ENCODE measurements at regions not wholly inside any gene's neighbourhood (a gene's known extent, or its start where the extent isn't known, plus 50 kb on each side); places are given as distances from the start of the nearest gene placed in this dataset.

DNA sequence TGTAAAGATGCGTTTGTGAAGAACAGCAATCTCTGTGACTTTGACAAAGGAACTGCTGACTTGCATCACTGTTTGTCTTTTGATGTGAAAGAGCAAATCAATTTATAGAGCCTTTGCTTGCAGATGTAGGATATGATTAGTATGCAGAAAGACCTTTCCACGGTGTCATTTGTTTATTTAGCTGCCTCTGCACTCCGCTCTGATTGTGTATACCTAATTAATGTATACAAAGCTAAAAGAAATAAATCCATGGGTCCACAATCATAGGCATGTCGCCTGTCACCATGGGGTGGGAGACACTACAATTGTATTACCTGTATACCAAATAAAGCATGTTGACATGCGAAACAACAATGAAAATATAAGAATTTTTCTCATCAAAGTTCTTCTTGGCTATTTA lies 410.7 kb downstream of the MZT1 start:
- Histone ChIP-seq H3K9me2 (no peaks in the 10 kb centered on the region), H3K9ac (no peak overlapping the region), H4K20me1 (ENCODE audit: insufficient read depth) (no peaks in the 10 kb centered on the region), H3K4me1 (ENCODE audit: control insufficient read depth in 1 of 2, insufficient read depth in 2 of 2, low read depth in 1 of 2, low read length in 1 of 2) (no peaks in the 10 kb centered on the region; a peak in 2 of 4 replicates), H3K4me3 (ENCODE audit: low read depth in 2 of 2, low read length in 1 of 2) (no peak overlapping the region), H3K27ac (ENCODE audit: low read depth in 2 of 2, low read length in 1 of 2) (no peak overlapping the region), H3K4me2 (no peak overlapping the region), H3K9me3 (no peaks in the 10 kb centered on the region), H3K36me3 (replicated peaks in 1 of 2; ENCODE audit: control insufficient read depth in 1 of 2, insufficient read depth in 2 of 2, low read length in 1 of 2) (no peaks in the 10 kb centered on the region), H3K79me2 (ENCODE audit: insufficient read depth) (no peaks in the 10 kb centered on the region), H2AFZ (ENCODE audit: low read depth) (no peak overlapping the region), H3F3A (replicated peaks; ENCODE audit: insufficient read depth) (no peaks in the 10 kb centered on the region), H3K27me3 (ENCODE audit: insufficient read depth) (no peaks in the 10 kb centered on the region)
- WGBS (ENCODE audit: low lambda C conversion rate): 53% methylated on average over 5 of the region's 5 CpGs
- TF ChIP-seq NRF1 (IDR thresholded peaks at IDR 0.05; ENCODE audit: low read depth, low read length) (no peak), TCF12 (IDR thresholded peaks at IDR 0.05) (no peak), ELF1 (IDR thresholded peaks at IDR 0.05) (no peak), TAF1 (IDR thresholded peaks at IDR 0.05; ENCODE audit: borderline replicate concordance, low read depth, low read length) (no peak), RXRA (IDR thresholded peaks at IDR 0.05; ENCODE audit: borderline replicate concordance, low read depth) (no peak), POLR2AphosphoS5 (IDR thresholded peaks at IDR 0.05; ENCODE audit: low read depth, low read length) (no peak), FOSL2 (IDR thresholded peaks at IDR 0.05; ENCODE audit: borderline replicate concordance, low read depth) (no peak), GATA2 (CRISPR knock-in tag; IDR thresholded peaks at IDR 0.05) (no peak), JUND (IDR thresholded peaks at IDR 0.05) (no peak), YY1 (IDR thresholded peaks at IDR 0.05; ENCODE audit: low read depth) (no peak), EZH2phosphoT487 (IDR thresholded peaks at IDR 0.05; ENCODE audit: borderline replicate concordance, low read depth) (no peak), RAD21 (IDR thresholded peaks at IDR 0.05; ENCODE audit: low read length) (no peak), NFIC (IDR thresholded peaks at IDR 0.05; ENCODE audit: borderline replicate concordance) (no peak), TEAD4 (IDR thresholded peaks at IDR 0.05; ENCODE audit: borderline replicate concordance, insufficient read depth) (no peak), CHD2 (IDR thresholded peaks at IDR 0.05; ENCODE audit: low read length, partially characterized antibody) (no peak), FOXM1 (IDR thresholded peaks at IDR 0.05; ENCODE audit: low read depth) (no peak)
- TF ChIP-seq, protein P1, sequence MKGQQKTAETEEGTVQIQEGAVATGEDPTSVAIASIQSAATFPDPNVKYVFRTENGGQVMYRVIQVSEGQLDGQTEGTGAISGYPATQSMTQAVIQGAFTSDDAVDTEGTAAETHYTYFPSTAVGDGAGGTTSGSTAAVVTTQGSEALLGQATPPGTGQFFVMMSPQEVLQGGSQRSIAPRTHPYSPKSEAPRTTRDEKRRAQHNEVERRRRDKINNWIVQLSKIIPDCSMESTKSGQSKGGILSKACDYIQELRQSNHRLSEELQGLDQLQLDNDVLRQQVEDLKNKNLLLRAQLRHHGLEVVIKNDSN (IDR thresholded peaks at IDR 0.05; ENCODE audit: borderline replicate concordance, low read depth): no peak
- TF ChIP-seq, protein P2, sequence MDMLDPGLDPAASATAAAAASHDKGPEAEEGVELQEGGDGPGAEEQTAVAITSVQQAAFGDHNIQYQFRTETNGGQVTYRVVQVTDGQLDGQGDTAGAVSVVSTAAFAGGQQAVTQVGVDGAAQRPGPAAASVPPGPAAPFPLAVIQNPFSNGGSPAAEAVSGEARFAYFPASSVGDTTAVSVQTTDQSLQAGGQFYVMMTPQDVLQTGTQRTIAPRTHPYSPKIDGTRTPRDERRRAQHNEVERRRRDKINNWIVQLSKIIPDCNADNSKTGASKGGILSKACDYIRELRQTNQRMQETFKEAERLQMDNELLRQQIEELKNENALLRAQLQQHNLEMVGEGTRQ (IDR thresholded peaks at IDR 0.05; ENCODE audit: borderline replicate concordance, low read depth, low read length): no peak
- POLR2A ChIA-PET: no interaction called here
- CTCF ChIA-PET: no interaction called here
- no peak for DNase-seq

DNA sequence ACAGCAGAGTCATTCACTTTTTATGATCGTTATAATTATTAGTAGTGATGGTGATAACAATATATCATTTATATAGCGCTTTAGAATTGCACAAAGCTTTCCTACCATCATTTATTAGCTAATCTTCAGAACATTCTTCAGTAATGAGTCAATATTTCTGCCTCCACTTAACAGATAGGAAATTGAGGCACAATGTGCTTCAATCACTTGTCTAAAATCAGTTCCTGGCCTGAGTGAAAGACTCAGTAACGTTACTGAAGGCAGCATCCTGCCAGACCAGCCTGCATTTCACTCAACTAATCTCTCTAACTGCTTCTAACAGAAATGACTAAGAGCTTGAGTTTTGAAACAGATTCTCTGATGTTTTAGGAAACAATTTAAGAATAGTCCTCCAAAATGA lies 412.1 kb downstream of the MZT1 start:
- no peak overlapping the region for H3K4me2 ChIP-seq
- H3K9me2 ChIP-seq: no peaks in the 10 kb centered on the region
- no peaks in the 10 kb centered on the region for H3K9me3 ChIP-seq
- H3K27me3 ChIP-seq (ENCODE audit: insufficient read depth): no peaks in the 10 kb centered on the region
- H3K4me3 ChIP-seq (ENCODE audit: low read depth in 2 of 2, low read length in 1 of 2): no peak overlapping the region
- H3K9ac ChIP-seq: no peak overlapping the region
- no peak for DNase-seq
- H3K27ac ChIP-seq (ENCODE audit: low read depth in 2 of 2, low read length in 1 of 2): no peak overlapping the region
- no peaks in the 10 kb centered on the region for H3K36me3 ChIP-seq (replicated peaks in 1 of 2; ENCODE audit: control insufficient read depth in 1 of 2, insufficient read depth in 2 of 2, low read length in 1 of 2)
- no peak overlapping the region; the same call in 1 of the 2 replicates for H2AFZ ChIP-seq (ENCODE audit: low read depth)
- no peaks in the 10 kb centered on the region for H3K79me2 ChIP-seq (ENCODE audit: insufficient read depth)
- H4K20me1 ChIP-seq (ENCODE audit: insufficient read depth): no peaks in the 10 kb centered on the region
- TF ChIP-seq RCOR1 (IDR thresholded peaks at IDR 0.05; ENCODE audit: low read length): no peak
- TF ChIP-seq, protein P3, sequence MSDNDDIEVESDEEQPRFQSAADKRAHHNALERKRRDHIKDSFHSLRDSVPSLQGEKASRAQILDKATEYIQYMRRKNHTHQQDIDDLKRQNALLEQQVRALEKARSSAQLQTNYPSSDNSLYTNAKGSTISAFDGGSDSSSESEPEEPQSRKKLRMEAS (IDR thresholded peaks at IDR 0.05; ENCODE audit: low read depth): no peak
- no peak for TF ChIP-seq EP300 (IDR thresholded peaks at IDR 0.05; ENCODE audit: borderline replicate concordance in 1 of 2, low read depth in 1 of 2, low read length in 1 of 2)
- no peak for TF ChIP-seq NFIC (IDR thresholded peaks at IDR 0.05; ENCODE audit: borderline replicate concordance)
- TF ChIP-seq, protein P4, sequence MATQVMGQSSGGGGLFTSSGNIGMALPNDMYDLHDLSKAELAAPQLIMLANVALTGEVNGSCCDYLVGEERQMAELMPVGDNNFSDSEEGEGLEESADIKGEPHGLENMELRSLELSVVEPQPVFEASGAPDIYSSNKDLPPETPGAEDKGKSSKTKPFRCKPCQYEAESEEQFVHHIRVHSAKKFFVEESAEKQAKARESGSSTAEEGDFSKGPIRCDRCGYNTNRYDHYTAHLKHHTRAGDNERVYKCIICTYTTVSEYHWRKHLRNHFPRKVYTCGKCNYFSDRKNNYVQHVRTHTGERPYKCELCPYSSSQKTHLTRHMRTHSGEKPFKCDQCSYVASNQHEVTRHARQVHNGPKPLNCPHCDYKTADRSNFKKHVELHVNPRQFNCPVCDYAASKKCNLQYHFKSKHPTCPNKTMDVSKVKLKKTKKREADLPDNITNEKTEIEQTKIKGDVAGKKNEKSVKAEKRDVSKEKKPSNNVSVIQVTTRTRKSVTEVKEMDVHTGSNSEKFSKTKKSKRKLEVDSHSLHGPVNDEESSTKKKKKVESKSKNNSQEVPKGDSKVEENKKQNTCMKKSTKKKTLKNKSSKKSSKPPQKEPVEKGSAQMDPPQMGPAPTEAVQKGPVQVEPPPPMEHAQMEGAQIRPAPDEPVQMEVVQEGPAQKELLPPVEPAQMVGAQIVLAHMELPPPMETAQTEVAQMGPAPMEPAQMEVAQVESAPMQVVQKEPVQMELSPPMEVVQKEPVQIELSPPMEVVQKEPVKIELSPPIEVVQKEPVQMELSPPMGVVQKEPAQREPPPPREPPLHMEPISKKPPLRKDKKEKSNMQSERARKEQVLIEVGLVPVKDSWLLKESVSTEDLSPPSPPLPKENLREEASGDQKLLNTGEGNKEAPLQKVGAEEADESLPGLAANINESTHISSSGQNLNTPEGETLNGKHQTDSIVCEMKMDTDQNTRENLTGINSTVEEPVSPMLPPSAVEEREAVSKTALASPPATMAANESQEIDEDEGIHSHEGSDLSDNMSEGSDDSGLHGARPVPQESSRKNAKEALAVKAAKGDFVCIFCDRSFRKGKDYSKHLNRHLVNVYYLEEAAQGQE (IDR thresholded peaks at IDR 0.05; ENCODE audit: low read depth, low read length): no peak
- TF ChIP-seq SMC3 (IDR thresholded peaks at IDR 0.05; ENCODE audit: low read depth, low read length): no peak
- TF ChIP-seq EZH2phosphoT487 (IDR thresholded peaks at IDR 0.05; ENCODE audit: borderline replicate concordance, low read depth): no peak
- TF ChIP-seq RFX5 (IDR thresholded peaks at IDR 0.05; ENCODE audit: low read length): no peak
- ChIA-PET POLR2A (no interaction called here), CTCF (no interaction called here)
- H3K4me1 ChIP-seq (ENCODE audit: control insufficient read depth in 1 of 2, insufficient read depth in 2 of 2, low read depth in 1 of 2, low read length in 1 of 2): no peaks in the 10 kb centered on the region; a peak in 2 of 4 replicates
- whole genome bisulfite sequencing (ENCODE audit: low lambda C conversion rate): 82% methylated on average over 3 of the region's 3 CpGs
- no peaks in the 10 kb centered on the region for H3F3A ChIP-seq (replicated peaks; ENCODE audit: insufficient read depth)

Measured in SK-N-SH (cell line).